Retinal pigment epithelial cell (primary cell): ENCODE measurements at regions not wholly inside any gene's neighbourhood (a gene's known extent, or its start where the extent isn't known, plus 50 kb on each side); places are given as distances from the start of the nearest gene placed in this dataset.

Source experiments
- DNase-seq: peaks from one replicate; pipeline ENCODE4 v3.0.0-alpha.2; 2010; ENCODE audit warnings: low read depth
- H3K4me3 ChIP-seq: 2 replicates; pipeline ENCODE4 v1.5.1; 2011; ENCODE audit warnings: mild to moderate bottlenecking, low read length, control low read depth, moderate library complexity
- TF ChIP-seq, protein P1 (sequence below): conservative IDR thresholded peaks from 2 replicates; pipeline ENCODE4 v1.5.1; 2011; ENCODE audit warnings: low read depth, low read length, control low read depth, inconsistent platforms

DNA sequence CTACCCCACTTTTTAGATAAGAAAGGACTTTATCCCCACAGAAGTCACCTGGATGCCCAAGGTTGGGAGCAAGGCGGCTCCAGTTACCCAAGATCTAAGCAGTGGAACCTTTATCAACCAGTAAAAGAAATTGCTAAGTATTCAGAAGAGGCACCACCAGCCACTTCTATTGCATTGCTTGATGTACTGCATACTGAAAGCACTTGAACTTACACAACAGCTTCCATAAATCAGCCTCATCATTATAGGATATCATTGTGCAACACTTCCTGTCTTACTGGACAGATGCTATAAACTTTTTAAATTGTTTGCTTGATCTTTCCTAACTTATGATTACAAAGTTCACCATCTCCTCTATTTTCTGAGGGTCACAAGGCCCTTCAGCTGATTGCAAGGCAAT is 642.7 kb upstream of the CXADR start:
- H3K4me3 ChIP-seq: no peak overlapping the region
- TF ChIP-seq, protein P1, sequence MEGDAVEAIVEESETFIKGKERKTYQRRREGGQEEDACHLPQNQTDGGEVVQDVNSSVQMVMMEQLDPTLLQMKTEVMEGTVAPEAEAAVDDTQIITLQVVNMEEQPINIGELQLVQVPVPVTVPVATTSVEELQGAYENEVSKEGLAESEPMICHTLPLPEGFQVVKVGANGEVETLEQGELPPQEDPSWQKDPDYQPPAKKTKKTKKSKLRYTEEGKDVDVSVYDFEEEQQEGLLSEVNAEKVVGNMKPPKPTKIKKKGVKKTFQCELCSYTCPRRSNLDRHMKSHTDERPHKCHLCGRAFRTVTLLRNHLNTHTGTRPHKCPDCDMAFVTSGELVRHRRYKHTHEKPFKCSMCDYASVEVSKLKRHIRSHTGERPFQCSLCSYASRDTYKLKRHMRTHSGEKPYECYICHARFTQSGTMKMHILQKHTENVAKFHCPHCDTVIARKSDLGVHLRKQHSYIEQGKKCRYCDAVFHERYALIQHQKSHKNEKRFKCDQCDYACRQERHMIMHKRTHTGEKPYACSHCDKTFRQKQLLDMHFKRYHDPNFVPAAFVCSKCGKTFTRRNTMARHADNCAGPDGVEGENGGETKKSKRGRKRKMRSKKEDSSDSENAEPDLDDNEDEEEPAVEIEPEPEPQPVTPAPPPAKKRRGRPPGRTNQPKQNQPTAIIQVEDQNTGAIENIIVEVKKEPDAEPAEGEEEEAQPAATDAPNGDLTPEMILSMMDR: no peak
- DNase-seq: no peak

DNA sequence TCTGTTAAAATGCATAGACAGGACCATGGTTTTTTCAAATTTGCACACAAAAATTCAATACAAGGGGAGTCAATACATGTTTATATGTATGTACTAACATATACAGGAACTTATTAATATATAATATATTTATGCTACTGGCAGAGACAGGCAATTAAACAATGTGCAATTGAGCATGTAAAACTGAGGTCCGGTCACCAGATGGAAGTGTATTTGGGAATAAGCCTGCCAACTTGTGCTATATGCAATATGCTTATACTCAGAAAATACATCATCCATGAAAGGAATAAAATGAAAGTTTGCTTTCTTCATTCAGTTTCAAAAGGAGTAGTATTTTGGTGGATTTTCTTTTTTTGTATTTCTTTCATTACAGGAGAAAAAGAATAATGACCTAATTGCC is 640.2 kb upstream of the CXADR start:
- no peak for DNase-seq
- TF ChIP-seq, protein P1: no peak
- no peak overlapping the region for H3K4me3 ChIP-seq

DNA sequence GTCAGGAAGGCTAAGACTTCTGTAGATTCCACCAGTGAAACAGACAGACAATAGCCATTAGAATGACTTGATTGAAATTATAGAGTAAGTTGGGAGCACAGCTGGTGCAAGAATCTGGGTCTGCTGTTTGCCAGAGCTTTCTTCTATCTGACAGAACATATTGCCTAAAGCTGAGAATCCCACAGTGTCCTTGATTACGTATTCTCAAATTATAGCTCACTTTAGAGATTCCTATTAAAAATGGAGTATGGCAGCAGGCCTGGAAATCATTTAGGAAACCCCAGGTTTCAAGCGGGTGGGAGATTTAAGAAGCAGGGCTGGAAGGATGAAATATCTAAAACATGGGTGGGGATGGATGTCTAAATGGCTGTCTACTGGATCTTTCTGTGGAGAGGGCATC is 639.7 kb upstream of the CXADR start:
- TF ChIP-seq, protein P1: no peak
- DNase-seq: no peak
- no peak overlapping the region for H3K4me3 ChIP-seq

DNA sequence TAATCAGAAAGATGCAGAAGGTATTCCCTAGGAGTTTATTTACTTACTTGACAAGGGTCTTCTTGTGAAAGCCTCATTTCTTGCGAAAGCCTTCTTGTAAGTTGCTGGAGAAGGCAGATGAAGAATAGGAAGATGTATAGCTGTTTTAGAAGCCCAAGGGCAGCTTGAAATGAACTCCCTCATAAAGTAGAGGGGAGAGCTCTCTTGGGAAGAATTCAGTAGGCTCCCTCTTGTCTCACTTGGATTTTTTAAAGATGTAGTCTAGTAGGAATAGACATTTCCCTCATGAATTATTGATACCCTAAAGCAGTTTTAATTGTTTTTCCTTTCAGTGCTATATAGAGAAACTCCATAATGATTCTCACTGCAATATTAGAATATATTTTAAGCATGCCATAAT is 639.2 kb upstream of the CXADR start:
- no peak for DNase-seq
- TF ChIP-seq, protein P1: no peak
- H3K4me3 ChIP-seq: no peak overlapping the region

DNA sequence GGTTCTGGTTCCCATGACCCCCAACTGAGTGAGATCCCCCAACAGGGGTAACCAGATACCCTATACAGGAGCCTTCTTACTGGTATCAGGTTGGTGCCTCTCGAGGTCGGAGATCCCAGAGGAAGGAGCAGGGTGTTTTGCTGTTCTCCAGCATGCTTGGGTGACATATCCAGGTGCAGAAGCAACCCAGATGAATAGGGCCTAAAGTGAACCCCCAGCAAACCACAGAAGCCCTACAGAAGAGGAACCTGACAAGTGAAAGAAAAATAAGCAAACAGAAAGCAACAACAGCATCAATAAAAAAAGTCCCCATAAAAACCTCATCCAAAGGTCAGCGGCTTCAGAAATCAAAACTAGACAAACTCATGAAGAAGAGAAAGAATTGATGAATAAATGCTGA is 633.4 kb upstream of the CXADR start:
- H3K4me3 ChIP-seq: no peak overlapping the region
- TF ChIP-seq, protein P1: no peak
- no peak for DNase-seq

DNA sequence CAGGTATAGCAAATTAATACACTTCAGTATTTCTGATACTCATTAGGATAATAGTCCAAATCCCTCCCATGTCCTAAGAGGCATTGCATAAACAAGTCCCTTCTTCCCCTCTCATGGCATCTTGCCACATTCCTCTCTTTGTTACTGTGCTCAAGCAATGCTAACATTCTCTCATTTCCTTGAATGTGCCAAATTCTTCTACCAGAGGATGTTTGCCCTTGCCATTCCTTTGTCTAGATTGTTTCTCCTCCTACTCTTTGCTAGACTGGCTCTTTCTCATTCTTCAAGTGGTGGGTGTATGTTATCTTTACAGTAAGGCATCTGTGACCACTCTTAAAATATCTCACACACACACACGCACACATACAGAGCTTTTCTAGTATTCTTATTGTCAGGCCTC is 621.0 kb upstream of the CXADR start:
- DNase-seq: peak; percentile 43
- no peak overlapping the region for H3K4me3 ChIP-seq
- TF ChIP-seq, protein P1: no peak

DNA sequence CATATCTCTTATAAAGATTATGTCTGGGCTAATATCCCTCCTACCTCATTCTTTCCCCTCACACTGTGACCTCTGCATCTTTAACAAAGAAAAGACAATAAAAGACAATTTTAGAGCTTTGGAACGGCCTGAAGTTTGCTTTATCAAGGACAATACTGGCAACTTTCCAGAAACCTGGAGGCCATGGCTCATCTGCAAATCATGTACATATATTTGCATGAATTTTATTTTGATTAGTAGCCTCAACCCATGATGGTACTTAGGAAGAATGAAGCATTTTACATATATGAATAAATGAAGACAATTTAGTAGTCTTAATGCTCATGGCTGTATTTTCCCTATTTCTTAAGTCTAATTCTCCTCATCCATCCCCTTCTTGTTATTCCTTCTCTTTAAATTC is 612.2 kb upstream of the CXADR start:
- DNase-seq: no peak
- TF ChIP-seq, protein P1: no peak
- H3K4me3 ChIP-seq: no peak overlapping the region
